Motor neuron (in vitro differentiated cells): ENCODE measurements at regions not wholly inside any gene's neighbourhood (a gene's known extent, or its start where the extent isn't known, plus 50 kb on each side); places are given as distances from the start of the nearest gene placed in this dataset.

Experiments
- ATAC-seq, 8 experiments: fragments of 200-7000 bp; cut with Tn5 transposase; replicated peaks in 6 of 8; 2 replicates each; pipeline ENCODE4 v1.8.0; 2021; ENCODE audit warnings: mild to moderate bottlenecking in 8 of 8, moderate library complexity in 8 of 8
- H3K27ac ChIP-seq, 2 donors: fragments of 250-450 bp; sonication (Bioruptor Pico); 2 replicates each; pipeline ENCODE4 v1.9.0; 2021; ENCODE audit warnings: antibody characterized with exemption in 2 of 2, mild to moderate bottlenecking in 2 of 2, moderate library complexity in 1 of 2
- H3K4me1 ChIP-seq, 2 donors: fragments of 250-450 bp; sonication (Bioruptor Pico); replicated peaks in 1 of 2; 2 replicates each; pipeline ENCODE4 v1.6.1; 2021; ENCODE audit warnings: antibody characterized with exemption in 2 of 2, mild to moderate bottlenecking in 2 of 2, moderate library complexity in 1 of 2
- H3K4me3 ChIP-seq, 5 donors: fragments of 250-450 bp; sonication (Bioruptor Pico); 2 replicates each; pipeline ENCODE4 v1.9.0; 2021; ENCODE audit warnings: antibody characterized with exemption in 5 of 5, mild to moderate bottlenecking in 5 of 5, moderate library complexity in 4 of 5
- WGBS, 10 experiments: fragments of 450-650 bp; shearing (Covaris generic); methylation state at CpG; one replicate each; pipeline ENCODE4 v1.0.0; 2022; 5-methylcytosine and 5-hydroxymethylcytosine counted together
- in situ Hi-C, 9 experiments: fragments of 400-800 bp; cut with MboI; loops; one replicate each; pipeline ENCODE4 v1.15.0; 2021; ENCODE audit warnings: low sequenced_read_pairs in 9 of 9, low pct_unique_long_range_greater_than_20kb in 2 of 9; ENCODE audit not compliant: unreplicated experiment in 9 of 9

GRCh38 chrX:109847257-109848187, 114.5 kb upstream of the ACSL4 start:
- ATAC-seq = peak in 3 of 8 experiments; percentile 46 to 94 (median 86)
- Histone ChIP-seq H3K4me1 (peaks cover 15 to 22% of the 10 kb centered on the region in 2 donors), H3K4me3 (no peak overlapping the region), H3K27ac (no peak overlapping the region)
- in situ Hi-C loops = loop anchor here in 1 of 9 experiments (25.0 kb wide), 1 partner anchor 110 kb away; the partner anchor contains the start of gene ACSL4
- WGBS, 10 experiments = 0 to 100% (median 50%) methylated on average over 1 to 3 of the region's 5 CpGs; no CpG with 5 or more reads in 5 of the 10 experiments

GRCh38 chrX:109848461-109849050, 115.5 kb upstream of the ACSL4 start:
- H3K4me3 ChIP-seq = no peak overlapping the region
- no peak overlapping the region for H3K27ac ChIP-seq
- in situ Hi-C loops = loop anchor here in 1 of 9 experiments (25.0 kb wide), 1 partner anchor 111 kb away; the partner anchor contains the start of gene ACSL4
- peak in 7 of 8 experiments; percentile 16 to 93 (median 64) for ATAC-seq
- WGBS, 10 experiments = 5 to 21% (median 20%) methylated on average over 1 to 2 of the region's 4 CpGs; no CpG with 5 or more reads in 7 of the 10 experiments
- H3K4me1 ChIP-seq = peaks cover 15 to 22% of the 10 kb centered on the region in 2 donors

- Histone ChIP-seq H3K27ac (no peak overlapping the region), H3K4me3 (no peak overlapping the region), H3K4me1 (peaks cover 0 to 13% of the 10 kb centered on the region in 2 donors)
- ATAC-seq = no peak
- in situ Hi-C loops = loop anchor here in 2 of 9 experiments (25.0 kb wide), 2 partner anchors 142 to 367 kb away; partner anchors contain the start of gene GUCY2F (in 1 of the 2)
These were observed 121.0 kb upstream of the ACSL4 start for GRCh38 chrX:109854096-109854495.

- 0 to 100% (median 13%) methylated on average over 1 of the region's 1 CpG; no CpG with 5 or more reads in 5 of the 10 experiments for WGBS, 10 experiments
- no peak overlapping the region for H3K4me3 ChIP-seq
- no peaks in the 10 kb centered on the region for H3K4me1 ChIP-seq
- no peak overlapping the region for H3K27ac ChIP-seq
- in situ Hi-C loops = loop anchor here in 2 of 9 experiments (25.0 kb wide), 2 partner anchors 143 to 368 kb away; partner anchors contain the start of gene GUCY2F (in 1 of the 2)
- ATAC-seq = no peak
These were observed 122.4 kb upstream of the ACSL4 start for GRCh38 chrX:109855501-109855900.

- ATAC-seq = no peak
- 0 to 90% (median 15%) methylated on average over 2 to 5 of the region's 5 CpGs; no CpG with 5 or more reads in 4 of the 10 experiments for WGBS, 10 experiments
- in situ Hi-C loops = loop anchor here in 2 of 9 experiments (25.0 kb wide), 2 partner anchors 145 to 370 kb away; partner anchors contain the start of gene GUCY2F (in 1 of the 2)
These were observed 123.9 kb upstream of the ACSL4 start for GRCh38 chrX:109856974-109857373.

GRCh38 chrX:109857584-109858228, 124.6 kb upstream of the ACSL4 start:
- ATAC-seq = peak in 2 of 8 experiments; percentile 61 to 85
- in situ Hi-C loops = loop anchor here in 2 of 9 experiments (25.0 kb wide), 2 partner anchors 145 to 370 kb away; partner anchors contain the start of gene GUCY2F (in 1 of the 2)
- Histone ChIP-seq H3K4me1 (no peaks in the 10 kb centered on the region), H3K4me3 (no peak overlapping the region), H3K27ac (no peak overlapping the region)
- 33 to 100% (median 69%) methylated on average over 1 to 4 of the region's 4 CpGs; no CpG with 5 or more reads in 2 of the 10 experiments for WGBS, 10 experiments

More at GRCh38 chrX:109856974-109857373, 123.9 kb upstream of the ACSL4 start:
- Histone ChIP-seq H3K4me3 (no peak overlapping the region), H3K27ac (no peak overlapping the region), H3K4me1 (no peaks in the 10 kb centered on the region)

GRCh38 chrX:109858602-109859341, 125.7 kb upstream of the ACSL4 start:
- Histone ChIP-seq H3K4me1 (no peaks in the 10 kb centered on the region), H3K4me3 (no peak overlapping the region), H3K27ac (no peak overlapping the region)
- in situ Hi-C loops = loop anchor here in 2 of 9 experiments (25.0 kb wide), 2 partner anchors 146 to 371 kb away; partner anchors contain the start of gene GUCY2F (in 1 of the 2)
- ATAC-seq = no peak
- 38 to 100% (median 78%) methylated on average over 1 to 5 of the region's 5 CpGs; no CpG with 5 or more reads in 4 of the 10 experiments for WGBS, 10 experiments

GRCh38 chrX:109859651-109860050, 126.6 kb upstream of the ACSL4 start:
- no peak for ATAC-seq
- H3K27ac ChIP-seq = no peak overlapping the region
- in situ Hi-C loops = loop anchor here in 2 of 9 experiments (25.0 kb wide), 2 partner anchors 147 to 372 kb away; partner anchors contain the start of gene GUCY2F (in 1 of the 2)
- no peaks in the 10 kb centered on the region for H3K4me1 ChIP-seq
- no peak overlapping the region for H3K4me3 ChIP-seq
- WGBS, 10 experiments = 13 to 100% (median 82%) methylated on average over 1 to 2 of the region's 2 CpGs; no CpG with 5 or more reads in 4 of the 10 experiments

GRCh38 chrX:109862433-109862832, 129.4 kb upstream of the ACSL4 start:
- Histone ChIP-seq H3K27ac (no peak overlapping the region), H3K4me3 (no peak overlapping the region), H3K4me1 (no peaks in the 10 kb centered on the region)
- in situ Hi-C loops = loop anchor here in 2 of 9 experiments (25.0 kb wide), 2 partner anchors 150 to 375 kb away; partner anchors contain the start of gene GUCY2F (in 1 of the 2)
- peak in 2 of 8 experiments; percentile 19 to 35 for ATAC-seq
- 20 to 100% methylated on average over 1 of the region's 2 CpGs; no CpG with 5 or more reads in 8 of the 10 experiments for WGBS, 10 experiments

- no peaks in the 10 kb centered on the region for H3K4me1 ChIP-seq
- no peak overlapping the region for H3K4me3 ChIP-seq
- ATAC-seq = no peak
- in situ Hi-C loops = loop anchor here in 2 of 9 experiments (25.0 kb wide), 2 partner anchors 152 to 377 kb away; partner anchors contain the start of gene GUCY2F (in 1 of the 2)
- no peak overlapping the region for H3K27ac ChIP-seq
These were observed 130.8 kb upstream of the ACSL4 start for GRCh38 chrX:109863811-109864210.

GRCh38 chrX:109871121-109871888, 131.6 kb upstream of the TMEM164 start:
- H3K4me3 ChIP-seq = no peak overlapping the region
- WGBS, 10 experiments = 27 to 100% (median 65%) methylated on average over 1 to 4 of the region's 4 CpGs; no CpG with 5 or more reads in 6 of the 10 experiments
- no peak for ATAC-seq
- H3K4me1 ChIP-seq = no peaks in the 10 kb centered on the region
- in situ Hi-C loops = loop anchor here in 2 of 9 experiments (25.0 kb wide), 2 partner anchors 159 to 384 kb away; partner anchors contain the start of gene GUCY2F (in 1 of the 2)
- H3K27ac ChIP-seq = no peak overlapping the region
